H1 (cell line): ENCODE measurements at regions not wholly inside any gene's neighbourhood (a gene's known extent, or its start where the extent isn't known, plus 50 kb on each side); places are given as distances from the start of the nearest gene placed in this dataset.

Source experiments
- CHD7 ChIP-seq: fragments of 300-600 bp; sonication (generic); IDR thresholded peaks from 2 replicates; pipeline ENCODE4 v1.7.1; 2012; ENCODE audit warnings: low read length, moderate library complexity, mild to moderate bottlenecking, inconsistent platforms; ENCODE audit not compliant: insufficient replicate concordance
- NRF1 ChIP-seq: IDR thresholded peaks from 2 replicates; pipeline ENCODE4 v1.6.1; 2011; ENCODE audit warnings: mild to moderate bottlenecking, low read depth, low read length, improper control_type of control experiment

- TF ChIP-seq CHD7 (no peak), NRF1 (no peak)
These were observed 447.8 kb downstream of the FAT4 start (continued) for GRCh38 chr4:125762537-125762936.
